SH-SY5Y (cell line): ENCODE measurements at regions not wholly inside any gene's neighbourhood (a gene's known extent, or its start where the extent isn't known, plus 50 kb on each side); places are given as distances from the start of the nearest gene placed in this dataset.

ENCODE experiments used
- GATA2 ChIP-seq: IDR thresholded peaks from 2 replicates; pipeline ENCODE4 v1.6.1; 2011; ENCODE audit warnings: mild to moderate bottlenecking, low read depth, low read length
- GATA3 ChIP-seq: IDR thresholded peaks from 2 replicates; pipeline ENCODE4 v1.6.1; 2011; ENCODE audit warnings: low read depth, mild to moderate bottlenecking, low read length, moderate library complexity

DNA sequence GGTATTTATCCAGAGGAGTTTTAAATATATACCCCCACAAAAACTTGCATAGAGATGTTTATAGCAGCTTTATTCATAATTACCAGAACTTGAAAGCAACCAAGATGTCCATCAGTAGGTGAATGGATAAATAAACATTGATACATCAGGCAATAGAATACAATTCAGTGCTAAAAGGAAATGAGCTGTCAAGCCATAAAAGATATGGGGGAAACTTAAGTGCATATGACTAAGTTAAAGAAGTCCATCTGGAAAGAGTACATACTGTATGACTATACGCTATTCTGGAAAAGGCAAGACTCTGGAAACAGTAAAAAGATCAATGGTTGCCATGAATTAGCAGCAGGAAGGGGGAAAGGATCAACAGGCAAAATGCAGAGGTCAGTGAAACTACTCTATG is 366.7 kb downstream of the HHIPL2 start:
- TF ChIP-seq GATA3: no peak
- TF ChIP-seq GATA2: no peak

DNA sequence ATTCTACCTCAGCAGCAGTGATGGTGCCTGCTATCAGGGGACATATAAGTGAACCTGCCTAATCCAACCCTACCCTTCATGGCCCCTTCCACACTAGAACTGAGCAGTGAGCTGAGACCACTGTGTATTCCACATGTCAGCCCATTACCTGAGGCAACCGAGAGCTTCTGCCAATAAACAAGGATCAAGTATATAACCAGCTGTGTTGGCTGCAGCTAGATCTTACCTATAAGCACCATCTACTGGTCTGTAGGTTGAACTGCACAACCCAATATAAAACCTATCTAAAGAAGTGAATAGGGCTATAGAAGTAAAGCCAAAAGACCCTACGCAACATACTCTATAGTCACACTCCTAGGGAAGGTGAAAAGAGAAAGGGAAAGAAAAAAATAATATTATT is 376.9 kb downstream of the HHIPL2 start:
- TF ChIP-seq GATA3 (no peak), GATA2 (no peak)

DNA sequence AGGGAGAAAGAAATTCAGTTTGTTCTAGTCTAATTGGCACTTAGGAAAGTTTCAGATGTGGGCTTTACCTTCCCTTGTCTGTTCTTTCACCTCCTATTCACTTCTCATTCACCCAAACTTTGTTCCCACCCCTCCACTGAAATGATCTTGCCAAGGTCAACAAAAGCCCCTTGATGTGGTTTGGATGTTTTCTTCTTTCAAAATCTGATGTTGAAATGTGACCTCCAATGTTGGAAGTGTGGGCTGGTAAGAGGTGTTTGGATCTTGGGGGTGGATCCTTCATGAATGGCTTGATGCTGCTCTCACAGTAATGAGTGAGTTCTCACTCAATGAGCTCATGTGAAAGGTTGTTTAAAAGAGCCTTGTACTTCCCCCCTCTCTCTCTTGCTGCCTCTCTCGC is 379.3 kb downstream of the HHIPL2 start:
- TF ChIP-seq GATA3: no peak
- no peak for TF ChIP-seq GATA2

DNA sequence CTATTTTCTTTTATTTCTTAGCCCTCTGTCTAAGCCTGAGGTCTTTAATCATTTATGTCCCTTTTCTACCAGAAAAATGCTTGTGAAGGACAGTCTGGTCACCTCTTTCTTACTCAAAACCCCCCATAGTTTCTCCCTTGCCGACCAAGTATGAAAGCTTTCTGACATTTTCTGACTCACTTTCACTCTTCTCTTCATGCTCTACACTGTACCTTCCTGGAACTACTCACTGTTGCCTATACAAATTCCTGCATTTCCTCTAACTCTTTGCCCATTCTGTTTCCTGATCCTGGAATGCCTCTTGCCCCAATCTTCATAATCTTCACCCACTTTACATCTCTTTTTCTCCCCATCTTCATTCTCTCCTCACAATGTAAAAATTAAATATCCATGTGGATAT is 380.0 kb downstream of the HHIPL2 start:
- TF ChIP-seq GATA3 (no peak), GATA2 (no peak)

DNA sequence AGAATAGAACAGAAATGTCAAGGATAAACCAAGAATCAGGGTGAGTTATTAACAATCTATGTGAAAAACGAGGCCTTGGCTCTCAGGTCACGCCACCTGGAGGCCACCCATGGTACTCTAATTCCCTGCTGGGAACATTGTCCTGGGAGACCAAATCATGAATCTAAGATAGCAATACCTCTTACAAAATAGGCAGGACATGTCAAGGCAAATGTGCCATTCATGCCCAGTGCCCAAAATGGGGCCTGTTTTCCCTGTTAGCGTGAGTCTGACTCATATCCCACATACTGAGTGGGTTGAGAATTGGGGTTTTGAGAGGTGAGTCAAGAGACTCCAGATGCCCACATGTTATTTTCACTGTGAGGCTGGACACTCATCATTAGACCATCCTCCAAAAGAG is 380.8 kb downstream of the HHIPL2 start:
- TF ChIP-seq GATA2: no peak
- no peak for TF ChIP-seq GATA3

DNA sequence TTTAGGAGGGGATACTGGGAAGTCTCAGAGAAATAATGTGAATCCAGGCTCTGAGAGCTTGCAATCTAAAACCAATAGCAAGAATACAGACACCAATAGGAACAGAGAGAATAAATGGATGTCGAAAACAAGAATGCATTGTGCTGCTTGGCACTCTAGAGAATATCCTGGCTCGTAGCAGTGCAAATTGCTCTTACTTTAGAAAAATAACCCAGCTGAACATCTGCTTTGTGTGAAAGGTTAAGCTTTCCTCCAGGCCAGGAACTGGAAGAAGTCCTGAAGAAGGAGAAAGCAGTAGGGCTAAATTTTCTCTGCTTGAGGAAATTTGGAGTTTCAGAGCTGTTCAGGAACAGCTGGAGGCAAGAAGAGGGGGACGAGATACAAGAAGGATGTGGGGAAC is 382.3 kb downstream of the HHIPL2 start:
- TF ChIP-seq GATA2 (no peak), GATA3 (no peak)

DNA sequence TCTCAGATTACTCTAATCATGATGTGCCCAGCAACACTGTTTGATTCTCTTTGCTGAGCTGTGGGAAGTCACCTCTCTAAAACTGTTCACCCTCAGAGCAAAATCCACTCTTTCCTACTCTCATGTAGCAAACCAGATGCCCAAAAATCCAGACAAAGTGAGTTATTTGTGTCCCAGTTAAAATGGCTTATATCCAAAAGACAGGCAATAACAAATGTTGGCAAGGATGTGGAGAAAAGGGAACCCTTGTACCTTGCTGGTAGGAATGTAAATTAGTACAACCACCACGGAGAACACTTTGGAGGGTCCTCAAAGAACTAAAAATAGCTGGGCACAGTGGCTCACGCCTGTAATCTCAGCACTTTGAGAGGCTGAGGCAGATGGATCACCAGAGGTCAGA is 384.0 kb downstream of the HHIPL2 start:
- TF ChIP-seq GATA2 (no peak), GATA3 (no peak)

DNA sequence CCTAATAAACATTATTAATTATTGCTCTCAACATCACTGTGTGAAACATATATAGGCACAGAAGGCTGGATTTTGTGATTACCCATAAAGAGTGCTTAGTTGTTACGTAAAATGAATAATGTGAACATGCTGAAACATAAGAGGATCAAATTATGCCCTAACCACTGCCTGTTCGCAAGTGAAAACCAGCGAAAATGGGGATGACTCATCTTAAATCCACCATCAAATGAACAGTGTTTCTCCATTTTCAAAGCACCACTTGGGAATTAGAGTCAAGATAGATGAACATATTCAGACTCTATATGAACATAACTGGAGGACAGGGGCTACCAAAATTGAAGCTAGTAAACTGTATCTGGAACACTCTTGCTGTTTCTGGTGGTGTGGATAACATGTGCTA is 386.2 kb downstream of the HHIPL2 start:
- TF ChIP-seq GATA2 (no peak), GATA3 (no peak)

DNA sequence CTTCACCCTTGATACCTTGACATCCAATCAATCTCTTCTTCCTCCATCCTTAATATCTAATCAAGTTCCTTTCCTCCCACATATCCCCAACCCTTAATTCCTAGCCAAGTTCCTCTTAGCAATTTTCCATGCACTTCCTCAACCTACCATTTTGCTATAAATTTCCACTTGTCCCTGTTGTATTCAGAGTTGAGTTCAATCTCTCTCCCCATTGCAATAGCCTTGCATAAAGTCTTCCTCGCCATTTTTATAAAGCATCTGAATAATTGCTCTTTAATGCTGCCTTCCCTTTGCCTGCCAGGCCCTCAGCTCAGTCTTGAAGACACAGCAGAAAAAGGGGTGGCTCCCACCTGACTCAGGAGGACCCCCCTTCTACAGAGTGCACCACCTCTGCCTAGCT is 390.3 kb downstream of the HHIPL2 start:
- no peak for TF ChIP-seq GATA3
- TF ChIP-seq GATA2: no peak

DNA sequence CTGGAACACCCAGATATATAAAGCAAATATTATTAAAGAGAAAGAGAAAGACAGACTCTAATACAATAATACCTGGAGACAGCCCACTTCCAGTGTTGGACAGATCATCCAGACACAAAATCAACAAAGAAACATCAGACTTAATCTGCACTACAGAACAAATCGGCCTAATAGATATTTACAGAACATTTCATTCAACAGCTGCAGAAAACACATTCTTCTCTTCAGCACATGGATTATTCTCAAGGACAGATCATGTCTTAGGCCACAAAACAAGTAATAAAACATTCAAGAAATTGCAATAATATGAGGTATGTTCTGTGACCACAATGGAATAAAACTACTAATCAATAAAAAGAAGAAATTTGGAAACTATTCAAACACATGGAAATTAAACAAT is 398.3 kb upstream of the DUSP10 start:
- TF ChIP-seq GATA3 (no peak), GATA2 (no peak)

DNA sequence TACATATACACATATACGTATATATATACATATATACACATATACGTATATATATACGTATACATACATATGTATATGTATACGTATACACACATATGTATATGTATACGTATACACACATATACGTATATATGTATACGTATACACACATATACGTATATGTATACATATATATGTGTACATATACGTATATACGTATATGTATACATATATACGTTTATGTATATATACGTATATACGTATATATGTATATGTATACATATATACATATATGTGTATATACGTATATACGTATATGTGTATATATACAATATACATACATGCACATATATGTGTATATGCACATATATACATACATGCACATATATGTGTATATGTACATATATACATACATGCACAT is 396.2 kb upstream of the DUSP10 start:
- no peak for TF ChIP-seq GATA2
- no peak for TF ChIP-seq GATA3

DNA sequence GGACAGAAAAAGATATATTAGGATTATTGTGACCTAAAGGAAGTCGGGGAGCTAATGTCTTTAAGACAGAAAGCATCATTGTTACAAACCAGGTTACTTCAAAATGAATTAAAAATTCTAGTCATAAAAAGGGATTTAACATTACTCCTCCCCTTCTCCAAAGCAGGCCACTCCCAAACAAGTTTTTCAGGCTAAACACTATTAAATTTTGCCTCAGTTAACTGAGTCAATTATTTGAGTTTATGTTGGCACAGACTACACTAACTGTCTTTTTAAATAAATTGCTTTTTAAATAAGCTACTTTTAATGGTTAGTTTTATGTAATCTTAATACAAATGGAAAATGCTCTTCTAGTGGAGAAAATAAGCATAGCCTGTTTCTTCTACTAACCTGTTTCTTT is 395.0 kb upstream of the DUSP10 start:
- no peak for TF ChIP-seq GATA2
- TF ChIP-seq GATA3: no peak

DNA sequence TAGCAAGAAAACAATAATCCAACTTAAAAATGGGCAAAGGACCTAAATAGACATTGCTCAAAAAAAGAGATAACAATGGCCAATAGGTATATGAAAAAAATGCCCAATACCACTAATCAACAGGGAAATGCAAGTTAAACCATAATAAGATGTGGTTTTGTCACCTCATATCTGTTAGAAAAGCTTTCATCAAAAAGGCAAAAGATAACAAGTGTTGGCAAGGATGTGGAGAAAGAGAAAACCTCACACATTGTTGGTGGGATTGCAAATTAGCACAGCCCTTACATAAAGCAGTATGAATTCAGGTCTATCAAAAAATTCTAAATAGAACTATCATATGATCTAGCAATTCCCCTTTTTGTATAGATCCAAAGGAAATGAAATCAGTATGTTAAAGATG is 387.2 kb upstream of the DUSP10 start:
- TF ChIP-seq GATA2: no peak
- TF ChIP-seq GATA3: no peak

DNA sequence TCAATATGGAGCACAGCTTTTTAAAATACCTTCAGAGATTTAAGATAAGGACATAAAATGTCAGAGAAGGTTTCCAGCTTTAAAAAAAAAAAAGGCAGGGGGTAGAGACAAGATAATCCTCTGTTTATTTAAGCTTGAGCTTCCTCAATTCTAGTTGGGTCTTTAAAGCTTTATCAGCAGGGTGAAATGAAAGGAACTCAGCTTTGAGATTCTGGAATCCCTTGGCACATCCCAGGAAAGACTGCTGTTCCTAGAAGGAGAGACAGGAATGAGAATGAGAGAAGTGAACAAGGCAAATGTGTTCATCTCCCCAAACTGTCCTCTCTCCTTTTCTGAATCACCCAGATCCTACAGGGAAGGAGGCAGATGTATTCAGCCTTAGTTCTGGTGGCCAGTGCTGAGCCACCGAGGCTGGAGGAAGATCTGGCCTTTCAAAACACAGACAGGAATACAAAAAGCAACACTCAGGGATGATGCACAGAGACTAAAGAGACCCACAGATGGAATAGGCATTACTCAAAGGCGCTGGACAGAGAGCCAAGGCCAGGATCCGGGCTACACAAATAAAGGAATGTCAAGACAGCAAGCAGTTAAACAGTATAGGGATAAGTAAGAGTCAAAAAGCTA is 385.8 kb upstream of the DUSP10 start:
- no peak for TF ChIP-seq GATA2
- TF ChIP-seq GATA3: no peak

DNA sequence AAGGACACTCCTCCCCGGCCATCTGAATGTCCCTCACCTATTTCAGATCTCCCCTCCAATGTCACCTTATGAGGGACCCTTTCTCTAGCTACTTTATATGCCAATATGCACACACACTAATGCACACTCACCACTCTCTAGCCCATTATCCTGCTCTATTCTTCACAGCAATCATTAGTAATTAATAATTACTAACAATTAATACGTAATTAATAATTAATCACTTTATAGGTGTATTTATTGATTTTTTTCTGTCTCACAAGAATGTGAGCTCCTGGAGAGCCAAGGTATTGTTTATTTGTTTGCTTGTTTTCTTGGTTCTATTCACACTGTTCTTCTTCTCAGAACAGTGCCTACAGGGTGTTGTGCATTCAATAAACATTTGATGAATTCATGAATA is 385.2 kb upstream of the DUSP10 start:
- TF ChIP-seq GATA3 (no peak), GATA2 (no peak)

DNA sequence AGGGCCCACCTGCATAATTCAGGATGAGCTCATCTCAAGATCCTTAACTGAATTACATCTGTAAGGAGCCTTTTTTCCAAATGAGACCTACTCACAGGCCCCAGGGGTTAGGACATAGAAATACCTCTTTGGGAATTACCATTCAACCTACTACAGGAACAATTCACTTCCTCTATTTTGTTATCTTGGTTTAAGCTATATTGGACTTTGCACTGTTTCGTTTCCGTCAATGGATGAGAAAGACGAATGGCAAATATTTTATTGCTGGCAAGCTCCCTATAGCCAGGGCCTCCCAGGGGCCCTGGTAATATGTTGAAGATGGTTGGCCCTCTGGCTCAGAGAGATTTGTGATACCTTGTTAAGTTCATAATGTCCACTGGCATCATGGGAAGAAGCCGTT is 384.2 kb upstream of the DUSP10 start:
- no peak for TF ChIP-seq GATA2
- no peak for TF ChIP-seq GATA3

DNA sequence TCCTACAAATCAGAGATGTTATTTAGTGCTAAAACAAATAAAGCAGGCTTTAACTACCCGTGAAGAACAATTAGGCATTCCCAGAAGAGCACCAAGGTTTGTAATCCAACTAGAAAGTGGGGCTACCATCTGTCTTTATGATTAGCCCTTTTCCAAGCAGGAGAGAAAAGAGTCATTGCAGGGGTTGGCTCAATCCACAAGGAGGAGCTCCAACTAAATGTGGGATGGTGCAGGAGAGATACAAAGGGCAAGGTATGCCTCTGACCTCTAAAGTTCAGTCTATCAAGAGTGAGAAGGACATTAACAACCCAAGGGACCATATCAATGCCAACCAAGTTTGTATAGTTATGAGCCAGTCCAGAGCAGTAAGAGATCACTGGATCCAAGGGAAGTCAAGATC is 382.7 kb upstream of the DUSP10 start:
- TF ChIP-seq GATA3 (no peak), GATA2 (no peak)

DNA sequence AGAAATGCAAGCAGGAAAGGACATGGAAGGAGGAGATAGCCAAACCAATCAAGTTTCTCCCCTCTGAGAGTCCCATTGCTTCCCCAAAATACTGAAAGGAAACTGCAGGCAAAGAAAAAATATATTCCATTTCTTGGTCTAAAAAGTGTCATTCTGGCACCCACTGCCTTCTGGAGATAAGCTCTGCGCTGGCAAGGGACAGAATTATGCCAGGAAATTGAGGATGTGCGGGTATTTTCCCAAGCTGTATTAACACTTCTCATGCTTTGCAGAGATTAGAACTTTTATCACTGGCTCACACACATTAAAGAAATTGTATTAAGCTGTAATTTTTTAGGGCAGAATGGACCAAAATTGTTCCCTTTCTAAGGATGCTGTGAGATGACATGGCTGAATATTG is 381.2 kb upstream of the DUSP10 start:
- TF ChIP-seq GATA3: no peak
- TF ChIP-seq GATA2: no peak

DNA sequence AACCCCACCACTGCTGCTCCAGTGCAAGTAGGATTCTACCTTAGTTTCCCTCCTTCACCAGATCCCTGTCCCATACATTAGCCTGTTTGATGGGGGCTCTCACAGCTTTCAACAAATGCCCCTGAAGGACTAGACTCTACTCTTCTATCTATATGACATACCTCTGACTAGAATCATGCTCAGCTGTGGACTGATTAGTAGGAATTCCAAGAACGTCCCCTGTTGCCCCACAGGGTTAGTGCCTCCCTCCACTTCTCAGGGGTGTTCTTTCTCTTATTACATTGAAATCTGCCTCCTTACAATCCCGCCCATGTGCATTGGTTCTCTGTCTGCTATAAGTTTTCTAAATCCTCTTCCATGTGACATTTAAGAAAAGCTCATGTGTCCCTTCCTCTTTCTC is 375.9 kb upstream of the DUSP10 start:
- no peak for TF ChIP-seq GATA2
- no peak for TF ChIP-seq GATA3
